ENCODE measurements at regions not wholly inside any gene's neighbourhood (a gene's known extent, or its start where the extent isn't known, plus 50 kb on each side); places are given as distances from the start of the nearest gene placed in this dataset.
A peak's percentile ranks its signal among the peaks of the same experiment; 100 is the strongest.

GRCh38 chr1:60133000-60133673 lies 59.6 kb upstream of the C1orf87 start:
- Histone ChIP-seq H3K4me3 (no peak overlapping the region), H3K4me1 (peaks cover 10% of the 10 kb centered on the region), H3K36me3 (no peaks in the 10 kb centered on the region), H3K27me3 (no peaks in the 10 kb centered on the region), H3K9me3 (no peaks in the 10 kb centered on the region), H3K27ac (no peak overlapping the region)
- DNase-seq, result no peak
- ATAC-seq, result no peak
- intact Hi-C loops (cut with DNase I), result no loop called here
- TF ChIP-seq, protein P1, sequence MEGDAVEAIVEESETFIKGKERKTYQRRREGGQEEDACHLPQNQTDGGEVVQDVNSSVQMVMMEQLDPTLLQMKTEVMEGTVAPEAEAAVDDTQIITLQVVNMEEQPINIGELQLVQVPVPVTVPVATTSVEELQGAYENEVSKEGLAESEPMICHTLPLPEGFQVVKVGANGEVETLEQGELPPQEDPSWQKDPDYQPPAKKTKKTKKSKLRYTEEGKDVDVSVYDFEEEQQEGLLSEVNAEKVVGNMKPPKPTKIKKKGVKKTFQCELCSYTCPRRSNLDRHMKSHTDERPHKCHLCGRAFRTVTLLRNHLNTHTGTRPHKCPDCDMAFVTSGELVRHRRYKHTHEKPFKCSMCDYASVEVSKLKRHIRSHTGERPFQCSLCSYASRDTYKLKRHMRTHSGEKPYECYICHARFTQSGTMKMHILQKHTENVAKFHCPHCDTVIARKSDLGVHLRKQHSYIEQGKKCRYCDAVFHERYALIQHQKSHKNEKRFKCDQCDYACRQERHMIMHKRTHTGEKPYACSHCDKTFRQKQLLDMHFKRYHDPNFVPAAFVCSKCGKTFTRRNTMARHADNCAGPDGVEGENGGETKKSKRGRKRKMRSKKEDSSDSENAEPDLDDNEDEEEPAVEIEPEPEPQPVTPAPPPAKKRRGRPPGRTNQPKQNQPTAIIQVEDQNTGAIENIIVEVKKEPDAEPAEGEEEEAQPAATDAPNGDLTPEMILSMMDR (IDR thresholded peaks at IDR 0.05), result no peak

DNA sequence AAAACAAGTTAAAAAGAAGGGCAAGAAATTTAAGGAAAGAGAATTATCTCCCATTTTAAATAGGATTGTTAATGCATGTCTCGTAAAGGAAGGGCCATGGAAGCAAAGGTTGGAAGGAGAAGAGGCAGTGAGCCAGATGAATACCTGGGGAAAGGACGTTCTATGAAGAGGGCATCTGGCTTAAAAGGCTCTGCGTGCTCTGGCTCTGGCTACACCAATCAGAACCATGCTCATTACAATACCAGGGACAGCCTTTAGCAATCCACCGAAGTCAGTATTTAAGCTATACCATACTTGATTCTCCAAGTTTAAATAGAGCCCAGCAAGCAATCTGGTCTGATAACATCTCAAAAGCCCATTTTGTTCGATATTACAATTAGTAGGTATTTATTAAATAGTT lies 58.5 kb upstream of the C1orf87 start:
- intact Hi-C loops (cut with DNase I), result no loop called here
- Histone ChIP-seq H3K27ac (no peak overlapping the region), H3K36me3 (no peaks in the 10 kb centered on the region), H3K4me1 (peaks cover 10% of the 10 kb centered on the region), H3K4me3 (no peak overlapping the region), H3K27me3 (no peaks in the 10 kb centered on the region), H3K9me3 (no peaks in the 10 kb centered on the region)
- DNase-seq (no peak), ATAC-seq (no peak)
- TF ChIP-seq, protein P1 (IDR thresholded peaks at IDR 0.05), result no peak

- Histone ChIP-seq H3K27ac (no peak overlapping the region), H3K4me3 (no peak overlapping the region), H3K36me3 (no peaks in the 10 kb centered on the region), H3K4me1 (peaks cover 10% of the 10 kb centered on the region), H3K9me3 (no peaks in the 10 kb centered on the region), H3K27me3 (no peaks in the 10 kb centered on the region)
- DNase-seq (no peak), ATAC-seq (peak; percentile 22)
- TF ChIP-seq, protein P1 (IDR thresholded peaks at IDR 0.05), result no peak
- intact Hi-C loops (cut with DNase I), result no loop called here
Observed at GRCh38 chr1:60130703-60131102, 57.1 kb upstream of the C1orf87 start.

DNA sequence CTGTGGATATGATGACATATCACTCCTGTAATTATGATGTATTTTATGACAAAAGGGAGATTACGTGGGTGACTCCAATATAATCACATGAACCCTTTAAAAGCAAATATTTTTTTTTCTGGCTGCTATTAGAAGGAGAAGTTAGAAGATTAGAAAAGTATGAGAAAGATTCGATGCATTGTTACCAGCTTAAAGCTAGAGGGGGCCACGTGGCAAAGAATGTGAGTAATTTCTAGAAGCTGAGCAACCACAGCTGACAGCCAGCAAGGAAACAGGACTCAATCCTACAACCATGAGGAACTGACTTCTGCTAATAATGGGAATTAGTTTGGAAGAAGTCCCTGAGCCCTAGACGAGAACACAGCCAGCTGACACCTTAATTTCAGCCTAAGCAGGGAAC lies 56.3 kb upstream of the C1orf87 start:
- Histone ChIP-seq H3K9me3 (no peaks in the 10 kb centered on the region), H3K4me3 (no peak overlapping the region), H3K4me1 (peaks cover 10% of the 10 kb centered on the region), H3K27ac (no peak overlapping the region), H3K27me3 (no peaks in the 10 kb centered on the region), H3K36me3 (no peaks in the 10 kb centered on the region)
- TF ChIP-seq, protein P1 (IDR thresholded peaks at IDR 0.05), result no peak
- ATAC-seq (no peak), DNase-seq (no peak)
- intact Hi-C loops (cut with DNase I), result no loop called here

GRCh38 chr1:60126723-60127122 lies 53.2 kb upstream of the C1orf87 start:
- DNase-seq (no peak), ATAC-seq (no peak)
- Histone ChIP-seq H3K4me1 (no peaks in the 10 kb centered on the region), H3K27ac (no peak overlapping the region), H3K4me3 (no peak overlapping the region), H3K9me3 (no peaks in the 10 kb centered on the region), H3K27me3 (no peaks in the 10 kb centered on the region), H3K36me3 (no peaks in the 10 kb centered on the region)
- intact Hi-C loops (cut with DNase I), result no loop called here
- TF ChIP-seq, protein P1 (IDR thresholded peaks at IDR 0.05), result no peak
